Smooth muscle cell (in vitro differentiated cells): ENCODE measurements at regions not wholly inside any gene's neighbourhood (a gene's known extent, or its start where the extent isn't known, plus 50 kb on each side); places are given as distances from the start of the nearest gene placed in this dataset.

ENCODE experiments used
- DNase-seq: peaks from one replicate; lab custom pipeline; 2025; ENCODE audit not compliant: unreplicated experiment; lab: John Stamatoyannopoulos, UW
- H2AFZ ChIP-seq: fragments of 200-600 bp; sonication (generic); 2 replicates; pipeline ENCODE4 v1.6.0; 2016; ENCODE audit warnings: antibody characterized with exemption, low read depth, mild to moderate bottlenecking
- H3F3A ChIP-seq: fragments of 200-600 bp; sonication (generic); 2 replicates; pipeline ENCODE4 v1.6.0; 2017; ENCODE audit warnings: antibody characterized with exemption, low read depth
- H3K27ac ChIP-seq: fragments of 200-600 bp; sonication (generic); 2 replicates; pipeline ENCODE4 v1.5.1; 2016; ENCODE audit warnings: low read depth, mild to moderate bottlenecking
- H3K27me3 ChIP-seq: fragments of 200-600 bp; sonication (generic); 2 replicates; pipeline ENCODE4 v1.6.1; 2016; ENCODE audit warnings: low read depth, mild to moderate bottlenecking
- H3K36me3 ChIP-seq: fragments of 200-600 bp; sonication (generic); 2 replicates; pipeline ENCODE4 v1.5.1; 2016; ENCODE audit warnings: low read depth
- H3K4me1 ChIP-seq: fragments of 200-600 bp; sonication (generic); 2 replicates; pipeline ENCODE4 v1.5.1; 2016; ENCODE audit warnings: low read depth
- H3K4me2 ChIP-seq: fragments of 200-600 bp; sonication (generic); 2 replicates; pipeline ENCODE4 v1.6.0; 2016; ENCODE audit warnings: mild to moderate bottlenecking
- H3K4me3 ChIP-seq: fragments of 200-600 bp; sonication (generic); 2 replicates; pipeline ENCODE4 v1.5.1; 2016; ENCODE audit warnings: mild to moderate bottlenecking
- H3K79me2 ChIP-seq: fragments of 200-600 bp; sonication (generic); 2 replicates; pipeline ENCODE4 v1.6.0; 2016; ENCODE audit warnings: low read depth, mild to moderate bottlenecking
- H3K9ac ChIP-seq: fragments of 200-600 bp; sonication (generic); 2 replicates; pipeline ENCODE4 v1.6.0; 2016; ENCODE audit warnings: low read depth
- H3K9me3 ChIP-seq: fragments of 200-600 bp; sonication (generic); replicated peaks from 2 replicates; pipeline ENCODE4 v1.5.1; 2016; ENCODE audit warnings: low read depth
- H4K20me1 ChIP-seq: fragments of 200-600 bp; sonication (generic); 2 replicates; pipeline ENCODE4 v1.6.0; 2016; ENCODE audit warnings: low read depth
- CTCF ChIP-seq: fragments of 200-600 bp; sonication (generic); IDR thresholded peaks from 2 replicates; pipeline ENCODE4 v1.5.1; 2017; ENCODE audit warnings: borderline replicate concordance, mild to moderate bottlenecking, antibody characterized with exemption; ENCODE audit not compliant: insufficient read depth, poor library complexity, severe bottlenecking
- WGBS: methylation state at CpG from one replicate; pipeline ENCODE4 v1.1.7; 2016; ENCODE audit warnings: low lambda C conversion rate; 5-methylcytosine and 5-hydroxymethylcytosine counted together

DNA sequence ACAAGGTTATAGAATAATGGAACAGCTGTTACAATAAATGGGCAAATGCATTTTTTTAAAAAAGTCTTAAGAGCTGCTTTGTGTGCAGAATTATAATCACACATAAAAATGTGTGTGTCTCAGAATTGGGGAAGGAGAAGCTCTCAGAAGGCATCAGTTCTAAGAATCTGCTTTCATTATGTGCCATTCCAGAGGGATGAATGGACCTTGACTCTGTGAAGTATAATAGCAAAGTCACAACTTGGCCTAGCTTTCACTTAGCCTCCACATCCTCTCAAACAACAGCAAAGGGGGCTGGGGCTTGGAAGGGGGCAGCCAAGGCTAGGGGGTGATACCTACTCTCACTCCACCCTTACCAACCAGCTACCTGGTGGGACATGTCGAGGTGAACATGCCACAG is 265.0 kb downstream of the CDC5L start:
- Histone ChIP-seq H3K9me3 (no peaks in the 10 kb centered on the region), H3K4me2 (no peak overlapping the region), H3K36me3 (no peaks in the 10 kb centered on the region), H3K4me3 (no peak overlapping the region), H3K4me1 (peaks cover 11% of the 10 kb centered on the region), H3F3A (no peaks in the 10 kb centered on the region), H2AFZ (no peak overlapping the region), H3K79me2 (no peaks in the 10 kb centered on the region), H3K27me3 (no peaks in the 10 kb centered on the region), H3K9ac (no peak overlapping the region), H3K27ac (no peak overlapping the region), H4K20me1 (no peaks in the 10 kb centered on the region)
- 100% methylated on average over 1 of the region's 1 CpG for WGBS
- DNase-seq: no peak
- no peak for TF ChIP-seq CTCF

DNA sequence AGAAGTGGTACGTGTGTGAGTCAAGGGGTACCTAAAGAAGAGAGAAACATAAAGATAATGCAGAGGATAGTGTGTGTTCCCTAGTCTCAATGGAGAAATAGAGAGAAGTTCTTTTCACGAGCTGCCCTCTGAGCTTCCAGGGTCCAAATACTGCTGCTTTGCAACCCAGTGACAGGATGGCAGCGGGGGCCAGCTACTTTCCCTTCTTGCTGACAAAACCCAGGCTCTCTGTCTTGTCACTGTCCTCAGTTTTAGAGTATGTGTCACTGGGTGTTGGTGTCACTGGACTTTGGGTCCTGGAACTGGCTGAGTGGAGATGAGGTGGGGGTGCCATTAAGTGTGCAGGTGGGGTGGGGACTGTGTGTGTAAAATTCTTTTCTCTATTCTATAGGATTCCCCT is 265.6 kb downstream of the CDC5L start:
- 89% methylated on average over 3 of the region's 3 CpGs for WGBS
- H3K36me3 ChIP-seq: no peaks in the 10 kb centered on the region
- no peaks in the 10 kb centered on the region for H3F3A ChIP-seq
- H3K4me1 ChIP-seq: peaks cover 11% of the 10 kb centered on the region
- no peak overlapping the region for H2AFZ ChIP-seq
- no peaks in the 10 kb centered on the region for H4K20me1 ChIP-seq
- H3K4me3 ChIP-seq: no peak overlapping the region
- no peaks in the 10 kb centered on the region for H3K9me3 ChIP-seq
- TF ChIP-seq CTCF: no peak
- H3K27me3 ChIP-seq: no peaks in the 10 kb centered on the region
- no peak overlapping the region for H3K27ac ChIP-seq
- no peak overlapping the region for H3K9ac ChIP-seq
- H3K79me2 ChIP-seq: no peaks in the 10 kb centered on the region
- DNase-seq: no peak
- no peak overlapping the region for H3K4me2 ChIP-seq

GRCh38 chr6:44653761-44654218 is 266.3 kb downstream of the CDC5L start:
- H3K27me3 ChIP-seq: no peaks in the 10 kb centered on the region
- H3K4me1 ChIP-seq: peaks cover 11% of the 10 kb centered on the region
- H3K4me2 ChIP-seq: no peak overlapping the region
- H3K79me2 ChIP-seq: no peaks in the 10 kb centered on the region
- no peak for TF ChIP-seq CTCF
- H2AFZ ChIP-seq: no peak overlapping the region
- 74% methylated on average over 10 of the region's 10 CpGs for WGBS
- H3K27ac ChIP-seq: no peak overlapping the region
- H3K36me3 ChIP-seq: no peaks in the 10 kb centered on the region
- DNase-seq: no peak
- H4K20me1 ChIP-seq: no peaks in the 10 kb centered on the region
- H3F3A ChIP-seq: no peaks in the 10 kb centered on the region
- H3K4me3 ChIP-seq: no peak overlapping the region
- H3K9me3 ChIP-seq: no peaks in the 10 kb centered on the region
- no peak overlapping the region for H3K9ac ChIP-seq

GRCh38 chr6:44655412-44656342 is 268.2 kb downstream of the CDC5L start:
- Histone ChIP-seq H3K27ac (peak overlapping the region; percentile 17), H3K9ac (no peak overlapping the region), H3K9me3 (no peaks in the 10 kb centered on the region), H3K4me1 (peaks cover 11% of the 10 kb centered on the region), H3K4me2 (peak overlapping the region; percentile 58), H2AFZ (peak overlapping the region; percentile 49), H3K79me2 (no peaks in the 10 kb centered on the region), H3K27me3 (no peaks in the 10 kb centered on the region), H3K4me3 (no peak overlapping the region), H3K36me3 (no peaks in the 10 kb centered on the region), H4K20me1 (no peaks in the 10 kb centered on the region), H3F3A (peaks cover 12% of the 10 kb centered on the region)
- peak; percentile 98 for TF ChIP-seq CTCF
- WGBS: 37% methylated on average over 26 of the region's 26 CpGs
- peak; percentile 48 for DNase-seq
